ENCODE measurements at regions not wholly inside any gene's neighbourhood (a gene's known extent, or its start where the extent isn't known, plus 50 kb on each side); places are given as distances from the start of the nearest gene placed in this dataset.

GRCh38 chr9:12271421-12271891 lies 421.7 kb upstream of the TYRP1 start:
- no peak for TF ChIP-seq CTCF (conservative IDR thresholded peaks at IDR 0.05; ENCODE audit: low read depth, low read length)
- no peak for TF ChIP-seq EZH2 (IDR thresholded peaks at IDR 0.05; ENCODE audit: borderline replicate concordance, low read depth, low read length, poor library complexity, severe bottlenecking)
